ENCODE measurements at regions not wholly inside any gene's neighbourhood (a gene's known extent, or its start where the extent isn't known, plus 50 kb on each side); places are given as distances from the start of the nearest gene placed in this dataset.

DNA sequence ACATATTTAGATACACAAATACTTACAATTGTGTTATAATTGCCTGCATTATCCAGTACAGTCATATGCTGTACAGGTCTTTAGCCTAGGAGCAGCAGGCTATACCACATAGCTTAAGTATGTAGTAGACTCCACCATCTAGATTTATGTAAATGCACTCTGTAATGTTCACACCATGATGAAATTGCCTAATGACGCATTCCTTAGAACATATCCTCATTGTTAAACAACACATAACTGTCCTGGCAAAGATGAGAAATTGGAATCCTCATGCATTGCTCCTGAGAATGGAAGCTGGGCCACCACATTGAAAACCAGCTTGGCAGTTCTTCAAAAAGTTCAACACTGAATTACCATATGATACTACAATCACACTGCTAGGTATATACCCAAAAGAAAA is 1002.8 kb upstream of the CELF2 start:
- intact Hi-C loops (cut with micrococcal nuclease) = no loop called here
- H3K4me3 Mint-ChIP-seq = no peak overlapping the region
- no peaks in the 10 kb centered on the region for H3K36me3 Mint-ChIP-seq (ENCODE audit: low read depth)
- no peak overlapping the region for H3K27ac Mint-ChIP-seq
- H3K27me3 Mint-ChIP-seq = no peaks in the 10 kb centered on the region
- peaks cover 6% of the 10 kb centered on the region for H3K4me1 Mint-ChIP-seq (ENCODE audit: low read depth)
- peaks cover 5% of the 10 kb centered on the region for H3K9me3 Mint-ChIP-seq

DNA sequence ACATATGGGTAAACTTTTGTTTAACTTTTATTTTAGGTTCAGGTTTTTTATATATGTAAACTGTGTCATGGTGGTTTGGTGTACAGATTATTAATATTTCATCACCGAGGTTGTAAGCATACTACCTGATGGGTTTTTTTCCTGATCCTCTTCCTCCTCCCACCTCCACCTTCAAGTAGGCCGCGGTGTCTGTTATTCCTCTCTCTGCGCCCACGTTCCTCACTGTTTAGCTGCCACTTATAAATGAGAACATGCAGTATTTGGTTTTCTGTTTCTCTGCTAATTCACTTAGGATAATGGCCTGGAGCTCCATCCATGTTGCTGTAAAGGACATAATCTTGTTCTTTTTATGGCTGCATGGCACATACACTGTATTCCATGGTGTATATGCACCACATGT is 1000.0 kb upstream of the CELF2 start:
- H3K27ac Mint-ChIP-seq = no peak overlapping the region
- intact Hi-C loops (cut with micrococcal nuclease) = no loop called here
- H3K4me3 Mint-ChIP-seq = no peak overlapping the region

DNA sequence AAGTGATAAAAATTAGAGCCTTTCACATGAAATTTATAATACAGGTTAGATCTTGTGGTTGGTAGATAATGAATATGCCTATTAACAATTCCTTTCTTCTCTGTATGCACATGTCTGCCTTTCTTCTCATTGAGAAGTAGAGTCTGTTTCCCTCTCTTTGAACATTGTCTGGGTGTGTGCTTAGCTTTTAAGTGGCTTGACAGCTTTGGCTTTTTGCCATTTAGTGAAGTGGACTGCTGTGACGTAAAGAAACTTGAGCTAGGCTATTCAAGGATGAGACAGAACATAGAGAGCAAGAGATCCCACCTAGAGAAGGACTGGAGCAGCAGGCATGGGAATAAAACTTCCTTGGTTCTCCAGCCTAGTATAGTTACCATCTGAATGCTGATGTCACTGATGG is 996.7 kb upstream of the CELF2 start:
- Mint-ChIP-seq H3K4me3 (no peak overlapping the region), H3K9me3 (peaks cover 19% of the 10 kb centered on the region), H3K36me3 (ENCODE audit: low read depth) (no peaks in the 10 kb centered on the region), H3K4me1 (ENCODE audit: low read depth) (no peaks in the 10 kb centered on the region), H3K27me3 (no peaks in the 10 kb centered on the region), H3K27ac (no peak overlapping the region)
- intact Hi-C loops (cut with micrococcal nuclease) = no loop called here

More for the DNA sequence above, 1000.0 kb upstream of the CELF2 start:
- Mint-ChIP-seq H3K9me3 (peaks cover 6% of the 10 kb centered on the region), H3K36me3 (ENCODE audit: low read depth) (no peaks in the 10 kb centered on the region), H3K27me3 (no peaks in the 10 kb centered on the region), H3K4me1 (ENCODE audit: low read depth) (no peaks in the 10 kb centered on the region)

DNA sequence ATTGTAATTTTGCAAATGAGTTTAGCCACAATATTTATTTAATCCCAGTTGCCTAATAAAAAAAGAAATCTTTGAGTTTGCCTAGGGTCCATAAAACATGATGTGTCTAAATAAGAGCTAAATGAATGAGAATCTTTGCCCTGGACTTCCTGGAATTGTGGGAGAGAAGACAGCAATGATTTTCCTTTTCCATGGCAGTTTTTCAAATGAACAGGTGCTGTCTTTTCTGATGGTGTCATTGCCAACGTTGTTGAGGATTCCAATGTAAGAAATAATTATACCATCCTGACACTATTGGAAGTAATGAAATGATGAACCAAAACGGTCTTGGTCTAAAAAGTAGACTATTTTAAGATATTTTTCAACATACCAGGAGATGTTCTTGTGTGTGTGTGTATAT is 984.7 kb upstream of the CELF2 start:
- H3K27me3 Mint-ChIP-seq = no peaks in the 10 kb centered on the region
- H3K4me3 Mint-ChIP-seq = no peak overlapping the region
- H3K9me3 Mint-ChIP-seq = peaks cover 12% of the 10 kb centered on the region
- no peaks in the 10 kb centered on the region for H3K4me1 Mint-ChIP-seq (ENCODE audit: low read depth)
- H3K27ac Mint-ChIP-seq = no peak overlapping the region
- no peaks in the 10 kb centered on the region for H3K36me3 Mint-ChIP-seq (ENCODE audit: low read depth)
- intact Hi-C loops (cut with micrococcal nuclease) = no loop called here

DNA sequence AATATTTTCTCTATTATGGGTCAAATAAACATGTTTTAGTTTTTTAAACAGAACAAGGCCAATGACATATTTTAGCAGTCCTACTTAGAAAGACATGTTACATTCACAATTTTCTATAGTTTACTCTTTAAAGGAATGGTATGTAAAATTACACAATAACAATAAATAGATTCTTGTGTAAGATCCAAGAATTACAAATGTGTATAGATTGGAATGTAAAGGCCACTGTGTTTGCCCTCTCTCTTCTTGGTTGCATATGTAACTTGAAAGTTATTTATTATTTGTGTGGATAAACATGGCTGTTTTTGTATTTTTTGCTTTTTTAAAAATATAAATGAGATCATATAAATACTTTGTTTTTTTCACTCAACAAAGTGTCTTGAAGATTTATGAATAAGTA is 979.3 kb upstream of the CELF2 start:
- Mint-ChIP-seq H3K27ac (no peak overlapping the region), H3K36me3 (ENCODE audit: low read depth) (no peaks in the 10 kb centered on the region), H3K4me1 (ENCODE audit: low read depth) (no peaks in the 10 kb centered on the region), H3K4me3 (no peak overlapping the region), H3K9me3 (no peaks in the 10 kb centered on the region), H3K27me3 (no peaks in the 10 kb centered on the region)
- intact Hi-C loops (cut with micrococcal nuclease) = no loop called here

DNA sequence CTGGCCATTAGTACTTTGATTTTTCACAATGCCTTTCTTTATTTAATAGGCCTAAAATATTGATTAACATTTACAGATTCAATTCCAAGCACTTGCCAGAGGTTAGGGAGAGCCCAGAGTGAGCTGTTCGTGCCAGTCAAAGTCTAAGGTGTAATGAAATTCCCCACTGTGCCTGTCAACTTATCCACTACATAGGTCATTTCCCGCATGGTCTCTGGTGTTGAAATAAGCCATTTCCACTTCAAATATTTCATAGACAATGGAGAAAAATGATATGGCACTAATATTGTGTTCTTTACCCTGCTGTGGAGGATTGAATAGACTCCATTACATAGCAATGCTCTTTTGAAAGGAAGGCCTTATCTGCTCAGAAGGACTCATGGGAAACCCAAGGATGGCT is 978.1 kb upstream of the CELF2 start:
- no peak overlapping the region for H3K4me3 Mint-ChIP-seq

DNA sequence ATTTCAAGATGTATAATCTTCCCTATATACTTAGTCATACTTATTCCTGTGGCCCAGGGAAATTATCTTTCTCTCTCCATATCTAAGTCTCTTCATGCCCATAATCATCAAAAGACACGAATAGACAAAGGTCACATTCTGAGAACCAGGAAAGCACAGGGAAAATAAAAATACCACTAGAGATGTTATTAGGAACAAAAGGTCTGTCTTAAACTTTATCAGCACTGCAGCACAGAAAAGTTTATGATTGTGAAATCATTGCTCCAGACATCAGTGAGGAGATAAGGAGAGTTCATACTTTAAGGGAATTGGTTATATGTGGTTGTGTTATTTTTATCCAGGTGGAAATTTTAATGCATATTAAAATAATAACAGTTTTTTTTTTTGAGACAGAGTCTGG is 974.6 kb upstream of the CELF2 start:
- H3K4me1 Mint-ChIP-seq (ENCODE audit: low read depth) = no peaks in the 10 kb centered on the region
- peaks cover 12% of the 10 kb centered on the region for H3K9me3 Mint-ChIP-seq
- intact Hi-C loops (cut with micrococcal nuclease) = no loop called here
- H3K27me3 Mint-ChIP-seq = no peaks in the 10 kb centered on the region
- no peaks in the 10 kb centered on the region for H3K36me3 Mint-ChIP-seq (ENCODE audit: low read depth)
- no peak overlapping the region for H3K27ac Mint-ChIP-seq
- no peak overlapping the region for H3K4me3 Mint-ChIP-seq

More for the DNA sequence above, 978.1 kb upstream of the CELF2 start:
- Mint-ChIP-seq H3K27ac (no peak overlapping the region), H3K4me1 (ENCODE audit: low read depth) (no peaks in the 10 kb centered on the region), H3K36me3 (ENCODE audit: low read depth) (no peaks in the 10 kb centered on the region), H3K27me3 (no peaks in the 10 kb centered on the region), H3K9me3 (no peaks in the 10 kb centered on the region)
- intact Hi-C loops (cut with micrococcal nuclease) = no loop called here

DNA sequence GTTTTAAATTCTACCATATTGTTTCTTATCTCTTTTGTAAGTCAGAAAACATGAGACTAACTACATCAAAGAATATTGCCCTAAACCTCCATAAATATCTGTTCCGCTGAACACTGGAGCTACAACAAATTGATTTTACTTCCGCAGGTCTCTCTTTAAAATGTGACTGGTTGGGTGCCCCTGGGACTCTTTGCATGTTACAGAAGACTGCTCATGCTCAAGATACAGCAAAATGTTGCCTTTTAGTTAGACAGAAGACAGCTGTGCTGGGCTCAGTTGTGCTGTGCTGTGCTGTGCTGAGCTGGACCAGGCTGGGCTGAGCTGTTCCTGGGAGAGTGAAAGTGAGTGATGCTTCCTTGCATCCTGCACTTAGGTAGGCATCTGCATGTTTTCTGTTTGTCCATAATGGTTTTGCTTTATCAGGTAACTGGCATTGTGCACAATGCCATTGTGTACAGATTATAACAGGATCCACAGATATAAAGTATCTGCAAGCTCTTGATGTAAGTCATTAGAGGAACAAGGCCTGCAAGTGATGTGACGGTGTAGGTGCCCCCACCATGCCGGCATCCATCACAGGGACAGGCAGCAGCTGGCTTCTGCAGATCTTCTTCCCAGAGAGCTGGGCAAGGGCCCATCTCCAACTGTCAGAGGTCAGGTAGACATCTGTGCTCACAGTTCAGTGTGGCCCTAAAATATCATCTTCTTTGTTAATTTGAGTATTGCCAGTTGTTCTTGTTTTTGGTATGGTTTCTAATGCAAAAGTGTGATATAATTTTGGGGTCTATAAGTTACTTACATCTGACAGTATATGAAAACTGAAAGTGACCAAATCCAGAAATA is 972.5 kb upstream of the CELF2 start:
- no peaks in the 10 kb centered on the region for H3K27me3 Mint-ChIP-seq

DNA sequence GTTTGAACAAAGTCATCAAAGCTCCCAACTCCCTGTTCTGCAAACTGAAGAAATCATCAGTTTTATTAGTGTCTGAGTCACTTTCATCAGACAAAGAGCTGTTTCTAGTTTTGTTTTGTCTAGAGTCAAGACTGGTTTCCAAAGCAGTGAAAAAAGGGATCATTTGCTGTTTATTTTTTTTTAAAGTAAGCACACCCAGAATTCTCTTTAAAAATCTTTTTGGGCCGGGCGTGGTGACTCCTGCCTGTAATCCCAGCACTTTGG is 972.0 kb upstream of the CELF2 start:
- no peaks in the 10 kb centered on the region for H3K27me3 Mint-ChIP-seq
- intact Hi-C loops (cut with micrococcal nuclease) = no loop called here
- H3K27ac Mint-ChIP-seq = no peak overlapping the region
- no peaks in the 10 kb centered on the region for H3K4me1 Mint-ChIP-seq (ENCODE audit: low read depth)
- H3K4me3 Mint-ChIP-seq = no peak overlapping the region
- no peaks in the 10 kb centered on the region for H3K36me3 Mint-ChIP-seq (ENCODE audit: low read depth)
- peaks cover 24% of the 10 kb centered on the region for H3K9me3 Mint-ChIP-seq

More for the DNA sequence above, 972.5 kb upstream of the CELF2 start:
- H3K9me3 Mint-ChIP-seq = peaks cover 24% of the 10 kb centered on the region
- H3K36me3 Mint-ChIP-seq (ENCODE audit: low read depth) = no peaks in the 10 kb centered on the region
- no peak overlapping the region for H3K27ac Mint-ChIP-seq
- intact Hi-C loops (cut with micrococcal nuclease) = no loop called here
- no peak overlapping the region for H3K4me3 Mint-ChIP-seq
- H3K4me1 Mint-ChIP-seq (ENCODE audit: low read depth) = no peaks in the 10 kb centered on the region

DNA sequence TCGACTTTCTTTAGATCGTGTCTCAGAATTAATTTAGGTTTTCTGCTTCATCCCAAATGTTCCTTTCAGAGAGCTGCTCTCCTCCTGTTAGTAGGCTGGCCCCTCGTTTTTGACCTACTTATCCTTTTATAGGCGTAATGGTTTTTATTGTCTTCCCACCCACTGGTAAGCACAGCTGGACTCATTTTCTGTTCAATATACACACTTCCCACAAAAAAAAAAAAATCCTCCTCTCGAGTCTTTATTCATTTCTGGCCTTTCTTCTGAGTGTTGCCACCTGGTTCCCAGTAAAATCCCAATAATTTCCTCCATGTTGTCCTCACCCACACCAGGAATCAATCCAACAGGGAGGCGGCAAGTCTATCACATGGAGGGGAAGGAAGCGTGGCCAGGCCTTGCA is 970.2 kb upstream of the CELF2 start:
- H3K9me3 Mint-ChIP-seq = peaks cover 24% of the 10 kb centered on the region

DNA sequence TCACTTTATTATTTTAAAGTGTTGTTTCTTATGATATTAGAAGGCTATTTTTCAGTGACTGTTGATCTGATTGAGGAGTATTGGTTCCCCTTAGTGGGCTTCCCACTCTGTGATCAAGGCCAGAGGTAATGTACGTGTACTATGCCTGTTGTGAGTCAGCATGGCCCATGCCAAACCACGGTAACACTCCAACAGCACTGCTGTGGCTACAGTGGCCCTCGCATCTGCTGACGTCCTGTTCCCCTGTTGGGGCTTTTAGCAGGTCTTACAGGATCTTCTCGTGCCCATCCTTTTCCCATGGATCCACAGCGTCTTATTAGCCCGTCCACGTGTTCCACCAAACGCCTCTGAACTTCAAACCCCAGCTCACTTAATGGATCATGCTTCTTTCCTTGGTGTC is 964.6 kb upstream of the CELF2 start:
- H3K4me1 Mint-ChIP-seq (ENCODE audit: low read depth) = no peaks in the 10 kb centered on the region
- intact Hi-C loops (cut with micrococcal nuclease) = no loop called here
- H3K27ac Mint-ChIP-seq = no peak overlapping the region
- no peaks in the 10 kb centered on the region for H3K27me3 Mint-ChIP-seq
- H3K4me3 Mint-ChIP-seq = no peak overlapping the region
- no peaks in the 10 kb centered on the region for H3K36me3 Mint-ChIP-seq (ENCODE audit: low read depth)
- H3K9me3 Mint-ChIP-seq = peaks cover 11% of the 10 kb centered on the region

More for the DNA sequence above, 970.2 kb upstream of the CELF2 start:
- Mint-ChIP-seq H3K4me3 (no peak overlapping the region), H3K27ac (no peak overlapping the region), H3K4me1 (ENCODE audit: low read depth) (no peaks in the 10 kb centered on the region), H3K36me3 (ENCODE audit: low read depth) (no peaks in the 10 kb centered on the region), H3K27me3 (no peaks in the 10 kb centered on the region)
- intact Hi-C loops (cut with micrococcal nuclease) = no loop called here

DNA sequence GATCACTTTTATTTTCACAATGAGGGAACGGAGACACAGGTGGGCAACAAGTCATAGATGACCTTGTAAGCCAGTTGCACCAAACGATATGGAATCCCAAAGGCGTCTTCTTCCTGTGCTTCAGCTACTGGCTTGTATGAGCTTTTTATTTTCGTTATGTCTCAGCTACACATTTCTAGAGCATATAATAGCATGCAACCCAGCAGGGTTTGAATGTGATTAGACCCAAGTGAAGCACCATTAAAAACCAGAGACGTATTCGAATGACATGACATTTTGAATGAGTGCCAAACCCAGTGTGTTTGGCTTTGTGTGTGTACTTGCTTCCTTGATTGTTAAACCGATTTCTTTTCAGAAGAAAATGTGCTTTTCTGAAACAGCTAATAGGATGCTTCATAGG is 963.2 kb upstream of the CELF2 start:
- H3K4me1 Mint-ChIP-seq (ENCODE audit: low read depth) = no peaks in the 10 kb centered on the region
- H3K27ac Mint-ChIP-seq = no peak overlapping the region
- no peaks in the 10 kb centered on the region for H3K27me3 Mint-ChIP-seq
- no peaks in the 10 kb centered on the region for H3K36me3 Mint-ChIP-seq (ENCODE audit: low read depth)
- no peak overlapping the region for H3K4me3 Mint-ChIP-seq
- intact Hi-C loops (cut with micrococcal nuclease) = no loop called here
- no peaks in the 10 kb centered on the region for H3K9me3 Mint-ChIP-seq

DNA sequence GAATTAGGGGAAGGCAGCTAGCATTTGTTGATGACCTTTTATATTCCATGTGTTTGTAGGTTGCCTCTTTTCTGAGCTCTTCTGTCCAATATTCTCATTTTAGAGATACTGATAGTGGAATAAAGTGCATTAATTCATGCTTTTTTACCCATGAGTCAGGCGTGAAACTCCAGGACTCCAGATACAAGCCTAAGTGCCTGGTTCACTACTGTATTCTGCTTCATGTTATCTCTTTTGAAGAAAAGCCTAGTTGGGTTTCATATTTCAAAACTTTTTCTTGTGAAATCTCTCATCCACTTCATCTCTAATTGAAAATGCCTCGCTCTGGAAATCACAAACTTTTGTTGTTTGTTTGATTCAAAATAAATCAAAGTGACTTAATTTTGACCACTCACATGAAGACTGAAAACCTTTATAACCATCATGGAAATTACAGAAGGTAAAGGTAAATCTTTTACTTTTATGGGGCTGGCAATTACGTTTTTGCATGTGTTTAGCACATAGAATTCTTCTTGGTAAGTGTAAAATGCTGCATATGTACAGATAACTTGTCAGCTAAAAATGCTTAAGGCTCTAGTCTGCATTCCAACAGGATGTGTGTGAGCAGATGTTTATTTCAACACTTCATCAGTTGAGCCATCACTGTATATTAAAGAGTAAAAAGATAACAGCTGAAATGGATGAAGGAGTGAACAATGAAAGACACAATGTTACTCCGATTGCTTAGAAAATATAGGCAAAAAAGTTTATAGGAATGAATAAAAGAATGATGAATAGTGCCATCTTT is 961.8 kb upstream of the CELF2 start:
- H3K27ac Mint-ChIP-seq = no peak overlapping the region
- no peaks in the 10 kb centered on the region for H3K4me1 Mint-ChIP-seq (ENCODE audit: low read depth)
- H3K27me3 Mint-ChIP-seq = no peaks in the 10 kb centered on the region
- no peaks in the 10 kb centered on the region for H3K9me3 Mint-ChIP-seq
- no peak overlapping the region for H3K4me3 Mint-ChIP-seq
- H3K36me3 Mint-ChIP-seq (ENCODE audit: low read depth) = no peaks in the 10 kb centered on the region
- intact Hi-C loops (cut with micrococcal nuclease) = no loop called here

DNA sequence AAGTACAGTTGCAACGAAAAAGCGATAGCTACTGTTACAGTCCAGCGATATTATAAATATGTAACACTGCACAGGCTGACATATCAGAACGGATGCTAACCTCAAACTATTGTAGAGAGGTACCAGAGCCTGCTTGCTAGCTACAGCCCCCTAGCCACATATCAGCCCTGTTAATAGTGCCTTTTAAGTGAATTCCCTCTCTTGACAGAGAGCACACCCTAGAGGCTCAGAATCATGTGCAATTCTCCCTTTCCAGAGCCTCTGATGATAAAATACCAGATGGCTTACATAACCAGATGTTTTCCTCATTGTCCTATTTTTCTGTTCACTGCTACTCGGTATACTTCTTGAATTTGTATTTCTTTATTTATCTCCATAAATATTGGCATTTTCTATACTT is 960.7 kb upstream of the CELF2 start:
- intact Hi-C loops (cut with micrococcal nuclease) = no loop called here
- no peaks in the 10 kb centered on the region for H3K4me1 Mint-ChIP-seq (ENCODE audit: low read depth)
- H3K27me3 Mint-ChIP-seq = no peaks in the 10 kb centered on the region
- no peaks in the 10 kb centered on the region for H3K9me3 Mint-ChIP-seq
- H3K4me3 Mint-ChIP-seq = no peak overlapping the region
- no peak overlapping the region for H3K27ac Mint-ChIP-seq
- H3K36me3 Mint-ChIP-seq (ENCODE audit: low read depth) = no peaks in the 10 kb centered on the region

DNA sequence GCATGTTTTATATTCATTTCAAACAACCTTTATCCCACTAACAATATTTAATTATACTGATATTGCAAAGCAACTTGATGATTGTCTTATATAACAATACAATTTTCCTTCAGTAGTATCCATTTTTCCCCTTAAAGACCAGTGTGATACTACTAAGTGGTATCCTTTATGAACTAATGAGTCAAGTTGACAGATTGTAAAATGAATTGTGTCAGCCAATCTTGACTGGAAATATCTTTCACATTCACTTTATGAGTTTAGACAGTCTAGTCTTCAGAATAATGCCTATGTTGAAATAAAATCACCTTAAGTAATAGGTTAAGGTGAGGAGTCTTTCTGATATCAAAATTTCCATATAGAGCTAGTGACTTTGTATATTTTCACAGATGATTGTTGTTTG is 950.0 kb upstream of the CELF2 start:
- no peaks in the 10 kb centered on the region for H3K9me3 Mint-ChIP-seq
- H3K36me3 Mint-ChIP-seq (ENCODE audit: low read depth) = no peaks in the 10 kb centered on the region
- H3K27me3 Mint-ChIP-seq = no peaks in the 10 kb centered on the region
- no peaks in the 10 kb centered on the region for H3K4me1 Mint-ChIP-seq (ENCODE audit: low read depth)
- no peak overlapping the region for H3K27ac Mint-ChIP-seq
- intact Hi-C loops (cut with micrococcal nuclease) = no loop called here
- H3K4me3 Mint-ChIP-seq = no peak overlapping the region

All from dendritic cell treated with granulocyte-macrophage colony-stimulating factor and Interleukin-4, amounts not matched to agents 40 ng/mL and 50 ng/mL, for 4 days (primary cell).